ENCODE measurements at regions not wholly inside any gene's neighbourhood (a gene's known extent, or its start where the extent isn't known, plus 50 kb on each side); places are given as distances from the start of the nearest gene placed in this dataset.

DNA sequence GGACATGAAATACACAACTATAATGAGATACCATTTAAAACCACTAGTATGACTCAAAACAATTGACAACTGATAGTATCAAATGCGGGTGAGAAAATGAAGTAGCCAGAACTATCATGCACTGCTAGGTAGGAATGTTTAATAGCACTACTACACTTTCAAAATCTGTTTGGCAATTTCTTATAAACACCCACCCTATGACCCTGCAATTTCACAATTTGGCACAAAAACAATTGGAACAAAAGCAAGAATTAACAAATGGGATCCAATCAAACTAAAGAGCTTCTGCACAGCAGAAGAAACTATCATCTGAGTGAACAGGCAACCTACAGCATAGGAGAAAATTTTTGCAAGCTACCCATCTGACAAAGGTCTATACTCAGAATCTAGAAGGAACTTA is 431.2 kb upstream of the GYPC start:
- TF ChIP-seq, protein P1, sequence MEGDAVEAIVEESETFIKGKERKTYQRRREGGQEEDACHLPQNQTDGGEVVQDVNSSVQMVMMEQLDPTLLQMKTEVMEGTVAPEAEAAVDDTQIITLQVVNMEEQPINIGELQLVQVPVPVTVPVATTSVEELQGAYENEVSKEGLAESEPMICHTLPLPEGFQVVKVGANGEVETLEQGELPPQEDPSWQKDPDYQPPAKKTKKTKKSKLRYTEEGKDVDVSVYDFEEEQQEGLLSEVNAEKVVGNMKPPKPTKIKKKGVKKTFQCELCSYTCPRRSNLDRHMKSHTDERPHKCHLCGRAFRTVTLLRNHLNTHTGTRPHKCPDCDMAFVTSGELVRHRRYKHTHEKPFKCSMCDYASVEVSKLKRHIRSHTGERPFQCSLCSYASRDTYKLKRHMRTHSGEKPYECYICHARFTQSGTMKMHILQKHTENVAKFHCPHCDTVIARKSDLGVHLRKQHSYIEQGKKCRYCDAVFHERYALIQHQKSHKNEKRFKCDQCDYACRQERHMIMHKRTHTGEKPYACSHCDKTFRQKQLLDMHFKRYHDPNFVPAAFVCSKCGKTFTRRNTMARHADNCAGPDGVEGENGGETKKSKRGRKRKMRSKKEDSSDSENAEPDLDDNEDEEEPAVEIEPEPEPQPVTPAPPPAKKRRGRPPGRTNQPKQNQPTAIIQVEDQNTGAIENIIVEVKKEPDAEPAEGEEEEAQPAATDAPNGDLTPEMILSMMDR (IDR thresholded peaks at IDR 0.05 in 2 of 3, conservative IDR thresholded peaks at IDR 0.05 in 1 of 3; ENCODE audit: control insufficient read depth in 2 of 3, extremely low read depth in 1 of 3, insufficient read depth in 1 of 3, low read depth in 3 of 3, low read length in 3 of 3), result no peak
- TF ChIP-seq NFIC (IDR thresholded peaks at IDR 0.05; ENCODE audit: low read depth, low read length) (no peak), NKRF (conservative IDR thresholded peaks at IDR 0.05) (no peak), SMC3 (IDR thresholded peaks at IDR 0.05; ENCODE audit: borderline replicate concordance, low read length) (no peak), CBX5 (IDR thresholded peaks at IDR 0.05; ENCODE audit: low read depth) (no peak), SKIL (IDR thresholded peaks at IDR 0.05; ENCODE audit: low read depth, poor library complexity, severe bottlenecking) (no peak), POLR2AphosphoS5 (IDR thresholded peaks at IDR 0.05; ENCODE audit: low read length) (no peak)
- TF ChIP-seq, protein P2, sequence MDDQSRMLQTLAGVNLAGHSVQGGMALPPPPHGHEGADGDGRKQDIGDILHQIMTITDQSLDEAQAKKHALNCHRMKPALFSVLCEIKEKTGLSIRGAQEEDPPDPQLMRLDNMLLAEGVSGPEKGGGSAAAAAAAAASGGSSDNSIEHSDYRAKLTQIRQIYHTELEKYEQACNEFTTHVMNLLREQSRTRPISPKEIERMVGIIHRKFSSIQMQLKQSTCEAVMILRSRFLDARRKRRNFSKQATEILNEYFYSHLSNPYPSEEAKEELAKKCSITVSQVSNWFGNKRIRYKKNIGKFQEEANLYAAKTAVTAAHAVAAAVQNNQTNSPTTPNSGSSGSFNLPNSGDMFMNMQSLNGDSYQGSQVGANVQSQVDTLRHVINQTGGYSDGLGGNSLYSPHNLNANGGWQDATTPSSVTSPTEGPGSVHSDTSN (IDR thresholded peaks at IDR 0.05; ENCODE audit: insufficient replicate concordance, low read depth, low read length), result no peak

Data from GM12878 (cell line).